ENCODE measurements at regions not wholly inside any gene's neighbourhood (a gene's known extent, or its start where the extent isn't known, plus 50 kb on each side); places are given as distances from the start of the nearest gene placed in this dataset.

DNA sequence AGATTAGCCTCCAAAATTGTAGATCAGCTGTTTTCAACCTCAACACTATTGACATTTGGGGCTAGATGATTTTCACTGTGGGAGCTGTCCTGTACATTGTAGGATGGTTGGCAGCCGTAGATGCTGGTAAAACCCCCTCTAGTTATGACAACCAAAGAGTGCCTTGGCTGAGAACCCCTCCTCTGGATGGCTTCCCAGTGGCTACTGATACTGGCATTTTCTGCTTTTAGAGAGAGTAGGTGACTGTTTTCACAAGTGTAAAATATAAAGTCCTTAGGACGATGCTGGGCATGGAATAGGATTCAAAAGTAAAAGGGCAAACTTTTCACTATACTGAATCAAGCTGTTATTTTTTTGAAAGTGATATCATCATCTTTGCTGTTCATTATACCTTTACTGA, 1048.8 kb upstream of the EEF2KMT start:
- TF ChIP-seq ESRRG (CRISPR knock-in tag; IDR thresholded peaks at IDR 0.05) (no peak), ISL1 (CRISPR knock-in tag; IDR thresholded peaks at IDR 0.05) (no peak), GLIS3 (CRISPR knock-in tag; IDR thresholded peaks at IDR 0.05) (no peak), ZNF70 (CRISPR knock-in tag; IDR thresholded peaks at IDR 0.05) (no peak), PPARA (CRISPR knock-in tag; IDR thresholded peaks at IDR 0.05; ENCODE audit: borderline replicate concordance) (no peak), TOX (CRISPR knock-in tag; IDR thresholded peaks at IDR 0.05; ENCODE audit: borderline replicate concordance) (no peak), BACH2 (CRISPR knock-in tag; IDR thresholded peaks at IDR 0.05; ENCODE audit: borderline replicate concordance) (no peak), ZFP30 (CRISPR knock-in tag; IDR thresholded peaks at IDR 0.05) (no peak), ZFP3 (CRISPR knock-in tag; IDR thresholded peaks at IDR 0.05) (no peak), SNAI2 (CRISPR knock-in tag; IDR thresholded peaks at IDR 0.05) (no peak), TCF4 (CRISPR knock-in tag; IDR thresholded peaks at IDR 0.05; ENCODE audit: borderline replicate concordance) (no peak), CSDC2 (CRISPR knock-in tag; IDR thresholded peaks at IDR 0.05) (no peak), ZC3H10 (CRISPR knock-in tag; IDR thresholded peaks at IDR 0.05) (no peak), ZNF565 (CRISPR knock-in tag; conservative IDR thresholded peaks at IDR 0.05; ENCODE audit: low read depth) (no peak), OSR1 (CRISPR knock-in tag; IDR thresholded peaks at IDR 0.05) (no peak), RARB (CRISPR knock-in tag; IDR thresholded peaks at IDR 0.05) (no peak)
- TF ChIP-seq, protein P1, sequence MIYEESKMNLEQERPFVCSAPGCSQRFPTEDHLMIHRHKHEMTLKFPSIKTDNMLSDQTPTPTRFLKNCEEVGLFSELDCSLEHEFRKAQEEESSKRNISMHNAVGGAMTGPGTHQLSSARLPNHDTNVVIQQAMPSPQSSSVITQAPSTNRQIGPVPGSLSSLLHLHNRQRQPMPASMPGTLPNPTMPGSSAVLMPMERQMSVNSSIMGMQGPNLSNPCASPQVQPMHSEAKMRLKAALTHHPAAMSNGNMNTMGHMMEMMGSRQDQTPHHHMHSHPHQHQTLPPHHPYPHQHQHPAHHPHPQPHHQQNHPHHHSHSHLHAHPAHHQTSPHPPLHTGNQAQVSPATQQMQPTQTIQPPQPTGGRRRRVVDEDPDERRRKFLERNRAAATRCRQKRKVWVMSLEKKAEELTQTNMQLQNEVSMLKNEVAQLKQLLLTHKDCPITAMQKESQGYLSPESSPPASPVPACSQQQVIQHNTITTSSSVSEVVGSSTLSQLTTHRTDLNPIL (CRISPR knock-in tag; IDR thresholded peaks at IDR 0.05; ENCODE audit: low read depth): no peak
- TF ChIP-seq, protein P2, sequence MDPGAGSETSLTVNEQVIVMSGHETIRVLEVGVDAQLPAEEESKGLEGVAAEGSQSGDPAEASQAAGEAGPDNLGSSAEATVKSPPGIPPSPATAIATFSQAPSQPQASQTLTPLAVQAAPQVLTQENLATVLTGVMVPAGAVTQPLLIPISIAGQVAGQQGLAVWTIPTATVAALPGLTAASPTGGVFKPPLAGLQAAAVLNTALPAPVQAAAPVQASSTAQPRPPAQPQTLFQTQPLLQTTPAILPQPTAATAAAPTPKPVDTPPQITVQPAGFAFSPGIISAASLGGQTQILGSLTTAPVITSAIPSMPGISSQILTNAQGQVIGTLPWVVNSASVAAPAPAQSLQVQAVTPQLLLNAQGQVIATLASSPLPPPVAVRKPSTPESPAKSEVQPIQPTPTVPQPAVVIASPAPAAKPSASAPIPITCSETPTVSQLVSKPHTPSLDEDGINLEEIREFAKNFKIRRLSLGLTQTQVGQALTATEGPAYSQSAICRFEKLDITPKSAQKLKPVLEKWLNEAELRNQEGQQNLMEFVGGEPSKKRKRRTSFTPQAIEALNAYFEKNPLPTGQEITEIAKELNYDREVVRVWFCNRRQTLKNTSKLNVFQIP (CRISPR knock-in tag; IDR thresholded peaks at IDR 0.05; ENCODE audit: borderline replicate concordance, low read depth): no peak
- TF ChIP-seq, protein P3, sequence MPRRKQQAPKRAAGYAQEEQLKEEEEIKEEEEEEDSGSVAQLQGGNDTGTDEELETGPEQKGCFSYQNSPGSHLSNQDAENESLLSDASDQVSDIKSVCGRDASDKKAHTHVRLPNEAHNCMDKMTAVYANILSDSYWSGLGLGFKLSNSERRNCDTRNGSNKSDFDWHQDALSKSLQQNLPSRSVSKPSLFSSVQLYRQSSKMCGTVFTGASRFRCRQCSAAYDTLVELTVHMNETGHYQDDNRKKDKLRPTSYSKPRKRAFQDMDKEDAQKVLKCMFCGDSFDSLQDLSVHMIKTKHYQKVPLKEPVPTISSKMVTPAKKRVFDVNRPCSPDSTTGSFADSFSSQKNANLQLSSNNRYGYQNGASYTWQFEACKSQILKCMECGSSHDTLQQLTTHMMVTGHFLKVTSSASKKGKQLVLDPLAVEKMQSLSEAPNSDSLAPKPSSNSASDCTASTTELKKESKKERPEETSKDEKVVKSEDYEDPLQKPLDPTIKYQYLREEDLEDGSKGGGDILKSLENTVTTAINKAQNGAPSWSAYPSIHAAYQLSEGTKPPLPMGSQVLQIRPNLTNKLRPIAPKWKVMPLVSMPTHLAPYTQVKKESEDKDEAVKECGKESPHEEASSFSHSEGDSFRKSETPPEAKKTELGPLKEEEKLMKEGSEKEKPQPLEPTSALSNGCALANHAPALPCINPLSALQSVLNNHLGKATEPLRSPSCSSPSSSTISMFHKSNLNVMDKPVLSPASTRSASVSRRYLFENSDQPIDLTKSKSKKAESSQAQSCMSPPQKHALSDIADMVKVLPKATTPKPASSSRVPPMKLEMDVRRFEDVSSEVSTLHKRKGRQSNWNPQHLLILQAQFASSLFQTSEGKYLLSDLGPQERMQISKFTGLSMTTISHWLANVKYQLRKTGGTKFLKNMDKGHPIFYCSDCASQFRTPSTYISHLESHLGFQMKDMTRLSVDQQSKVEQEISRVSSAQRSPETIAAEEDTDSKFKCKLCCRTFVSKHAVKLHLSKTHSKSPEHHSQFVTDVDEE (CRISPR knock-in tag; IDR thresholded peaks at IDR 0.05): no peak
- TF ChIP-seq, protein P4, sequence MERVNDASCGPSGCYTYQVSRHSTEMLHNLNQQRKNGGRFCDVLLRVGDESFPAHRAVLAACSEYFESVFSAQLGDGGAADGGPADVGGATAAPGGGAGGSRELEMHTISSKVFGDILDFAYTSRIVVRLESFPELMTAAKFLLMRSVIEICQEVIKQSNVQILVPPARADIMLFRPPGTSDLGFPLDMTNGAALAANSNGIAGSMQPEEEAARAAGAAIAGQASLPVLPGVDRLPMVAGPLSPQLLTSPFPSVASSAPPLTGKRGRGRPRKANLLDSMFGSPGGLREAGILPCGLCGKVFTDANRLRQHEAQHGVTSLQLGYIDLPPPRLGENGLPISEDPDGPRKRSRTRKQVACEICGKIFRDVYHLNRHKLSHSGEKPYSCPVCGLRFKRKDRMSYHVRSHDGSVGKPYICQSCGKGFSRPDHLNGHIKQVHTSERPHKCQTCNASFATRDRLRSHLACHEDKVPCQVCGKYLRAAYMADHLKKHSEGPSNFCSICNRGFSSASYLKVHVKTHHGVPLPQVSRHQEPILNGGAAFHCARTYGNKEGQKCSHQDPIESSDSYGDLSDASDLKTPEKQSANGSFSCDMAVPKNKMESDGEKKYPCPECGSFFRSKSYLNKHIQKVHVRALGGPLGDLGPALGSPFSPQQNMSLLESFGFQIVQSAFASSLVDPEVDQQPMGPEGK (CRISPR knock-in tag; IDR thresholded peaks at IDR 0.05; ENCODE audit: borderline replicate concordance): no peak
- no peak for ATAC-seq

DNA sequence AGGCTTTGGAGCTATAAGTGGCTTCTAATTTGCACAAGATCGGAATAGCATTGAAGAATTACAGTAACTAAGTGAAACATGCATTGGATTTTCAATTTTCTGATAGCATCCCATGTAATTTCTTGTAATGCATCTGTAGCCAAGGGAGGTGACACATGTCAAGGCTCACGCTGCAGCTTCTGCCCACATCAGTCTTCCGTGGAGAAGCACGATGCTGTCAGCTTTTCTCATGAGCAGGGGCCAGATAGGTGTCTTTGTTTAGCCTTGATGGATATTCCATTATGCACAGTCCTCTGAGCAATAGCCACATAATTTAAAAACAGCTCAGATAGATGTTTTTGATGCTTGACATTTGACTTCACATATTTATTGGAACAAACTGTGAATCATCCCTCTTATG, 1046.9 kb upstream of the EEF2KMT start:
- no peak for ATAC-seq
- no peak for TF ChIP-seq PPARA (CRISPR knock-in tag; IDR thresholded peaks at IDR 0.05; ENCODE audit: borderline replicate concordance)
- TF ChIP-seq RARB (CRISPR knock-in tag; IDR thresholded peaks at IDR 0.05): no peak
- TF ChIP-seq ZNF70 (CRISPR knock-in tag; IDR thresholded peaks at IDR 0.05): no peak
- no peak for TF ChIP-seq OSR1 (CRISPR knock-in tag; IDR thresholded peaks at IDR 0.05)
- TF ChIP-seq TCF4 (CRISPR knock-in tag; IDR thresholded peaks at IDR 0.05; ENCODE audit: borderline replicate concordance): no peak
- no peak for TF ChIP-seq CSDC2 (CRISPR knock-in tag; IDR thresholded peaks at IDR 0.05)
- no peak for TF ChIP-seq SNAI2 (CRISPR knock-in tag; IDR thresholded peaks at IDR 0.05)
- TF ChIP-seq, protein P4 (CRISPR knock-in tag; IDR thresholded peaks at IDR 0.05; ENCODE audit: borderline replicate concordance): no peak
- TF ChIP-seq, protein P1 (CRISPR knock-in tag; IDR thresholded peaks at IDR 0.05; ENCODE audit: low read depth): no peak
- no peak for TF ChIP-seq GLIS3 (CRISPR knock-in tag; IDR thresholded peaks at IDR 0.05)
- TF ChIP-seq, protein P2 (CRISPR knock-in tag; IDR thresholded peaks at IDR 0.05; ENCODE audit: borderline replicate concordance, low read depth): no peak
- no peak for TF ChIP-seq ZNF565 (CRISPR knock-in tag; conservative IDR thresholded peaks at IDR 0.05; ENCODE audit: low read depth)
- TF ChIP-seq, protein P5, sequence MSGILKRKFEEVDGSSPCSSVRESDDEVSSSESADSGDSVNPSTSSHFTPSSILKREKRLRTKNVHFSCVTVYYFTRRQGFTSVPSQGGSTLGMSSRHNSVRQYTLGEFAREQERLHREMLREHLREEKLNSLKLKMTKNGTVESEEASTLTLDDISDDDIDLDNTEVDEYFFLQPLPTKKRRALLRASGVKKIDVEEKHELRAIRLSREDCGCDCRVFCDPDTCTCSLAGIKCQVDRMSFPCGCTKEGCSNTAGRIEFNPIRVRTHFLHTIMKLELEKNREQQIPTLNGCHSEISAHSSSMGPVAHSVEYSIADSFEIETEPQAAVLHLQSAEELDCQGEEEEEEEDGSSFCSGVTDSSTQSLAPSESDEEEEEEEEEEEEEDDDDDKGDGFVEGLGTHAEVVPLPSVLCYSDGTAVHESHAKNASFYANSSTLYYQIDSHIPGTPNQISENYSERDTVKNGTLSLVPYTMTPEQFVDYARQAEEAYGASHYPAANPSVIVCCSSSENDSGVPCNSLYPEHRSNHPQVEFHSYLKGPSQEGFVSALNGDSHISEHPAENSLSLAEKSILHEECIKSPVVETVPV (CRISPR knock-in tag; IDR thresholded peaks at IDR 0.05): no peak
- TF ChIP-seq, protein P3 (CRISPR knock-in tag; IDR thresholded peaks at IDR 0.05): no peak
- TF ChIP-seq TOX (CRISPR knock-in tag; IDR thresholded peaks at IDR 0.05; ENCODE audit: borderline replicate concordance): no peak

Measured in SK-N-SH treated with all-trans-retinoic acid at 6 μM for 48 hours (cell line).